ENCODE measurements at regions not wholly inside any gene's neighbourhood (a gene's known extent, or its start where the extent isn't known, plus 50 kb on each side); places are given as distances from the start of the nearest gene placed in this dataset.

DNA sequence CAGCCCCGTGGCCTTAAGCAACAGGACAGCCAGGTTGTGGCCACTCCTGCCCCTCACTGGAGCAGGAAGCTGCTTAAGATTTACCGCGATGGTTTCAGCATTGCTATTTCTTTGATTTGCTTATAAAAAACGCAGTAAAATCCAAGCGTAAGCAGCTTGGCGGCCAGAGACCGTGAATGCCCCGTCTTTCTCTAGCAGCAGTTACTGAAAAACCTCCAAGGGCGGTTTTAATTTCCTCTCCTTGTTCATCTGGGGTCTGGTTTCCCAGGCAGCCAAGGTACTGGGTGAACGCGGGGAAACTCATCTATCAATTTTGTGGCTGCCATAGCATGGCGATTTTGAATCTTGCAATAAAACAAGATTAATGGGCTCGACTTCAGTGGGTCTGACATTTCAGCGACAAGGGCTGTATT is 130.3 kb downstream of the MINAR1 start:
- CTCF ChIA-PET, result no interaction called here
- peaks cover 16% of the 10 kb centered on the region for H3K27me3 Mint-ChIP-seq
- TF ChIP-seq EZH2 (IDR thresholded peaks at IDR 0.05; ENCODE audit: borderline replicate concordance, insufficient read depth, low read depth, low read length, poor library complexity, severe bottlenecking), result no peak
- TF ChIP-seq, protein P1, sequence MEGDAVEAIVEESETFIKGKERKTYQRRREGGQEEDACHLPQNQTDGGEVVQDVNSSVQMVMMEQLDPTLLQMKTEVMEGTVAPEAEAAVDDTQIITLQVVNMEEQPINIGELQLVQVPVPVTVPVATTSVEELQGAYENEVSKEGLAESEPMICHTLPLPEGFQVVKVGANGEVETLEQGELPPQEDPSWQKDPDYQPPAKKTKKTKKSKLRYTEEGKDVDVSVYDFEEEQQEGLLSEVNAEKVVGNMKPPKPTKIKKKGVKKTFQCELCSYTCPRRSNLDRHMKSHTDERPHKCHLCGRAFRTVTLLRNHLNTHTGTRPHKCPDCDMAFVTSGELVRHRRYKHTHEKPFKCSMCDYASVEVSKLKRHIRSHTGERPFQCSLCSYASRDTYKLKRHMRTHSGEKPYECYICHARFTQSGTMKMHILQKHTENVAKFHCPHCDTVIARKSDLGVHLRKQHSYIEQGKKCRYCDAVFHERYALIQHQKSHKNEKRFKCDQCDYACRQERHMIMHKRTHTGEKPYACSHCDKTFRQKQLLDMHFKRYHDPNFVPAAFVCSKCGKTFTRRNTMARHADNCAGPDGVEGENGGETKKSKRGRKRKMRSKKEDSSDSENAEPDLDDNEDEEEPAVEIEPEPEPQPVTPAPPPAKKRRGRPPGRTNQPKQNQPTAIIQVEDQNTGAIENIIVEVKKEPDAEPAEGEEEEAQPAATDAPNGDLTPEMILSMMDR (IDR thresholded peaks at IDR 0.05), result no peak

DNA sequence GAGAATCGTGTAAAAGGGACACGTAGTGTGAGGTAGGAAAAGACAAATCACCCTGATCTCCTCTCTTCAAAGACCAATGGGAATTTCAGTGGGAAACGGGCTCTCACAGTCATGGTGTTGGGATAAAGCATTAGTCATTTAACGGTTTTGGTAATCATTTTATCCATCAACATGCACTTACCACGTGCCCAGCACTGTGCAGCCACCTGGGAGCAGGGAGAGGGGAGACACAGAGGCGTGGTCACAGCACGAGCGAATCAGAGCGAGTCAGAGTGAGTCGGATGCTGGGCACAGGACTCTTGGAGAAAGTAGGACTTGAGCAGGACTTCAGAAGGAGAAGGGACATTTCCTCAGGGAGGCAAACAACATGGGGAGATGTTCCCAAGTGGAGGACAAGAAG is 130.8 kb downstream of the MINAR1 start:
- 98% methylated on average over 5 of the region's 10 CpGs for WGBS (ENCODE audit: insufficient coverage)
- Histone ChIP-seq H4K20me1 (ENCODE audit: control insufficient read depth, insufficient read depth, low read length, poor library complexity, severe bottlenecking) (no peaks in the 10 kb centered on the region), H3K4me2 (replicated peaks; ENCODE audit: low read depth, low read length, poor library complexity, severe bottlenecking) (no peak overlapping the region), H3K79me2 (ENCODE audit: control insufficient read depth, insufficient read depth, low read length) (no peaks in the 10 kb centered on the region), H2AFZ (ENCODE audit: insufficient read depth, low read depth, low read length, poor library complexity, severe bottlenecking) (no peak overlapping the region), H3K4me1 (ENCODE audit: control insufficient read depth in 2 of 2, insufficient read depth in 2 of 2, low read length in 2 of 2) (no peaks in the 10 kb centered on the region), H3K4me3 (ENCODE audit: control extremely low read depth in 1 of 5, extremely low read depth in 1 of 5, insufficient read depth in 1 of 5, low read depth in 2 of 5, low read length in 4 of 5) (no peak overlapping the region), H3K9ac (ENCODE audit: low read length) (no peak overlapping the region), H3K9me3 (ENCODE audit: control extremely low read depth in 1 of 3, control insufficient read depth in 2 of 3, insufficient read depth in 1 of 3, low read length in 2 of 3) (peaks cover 0 to 5% (median 3%) of the 10 kb centered on the region in 3 donors), H3K27ac (ENCODE audit: low read length in 2 of 2) (no peak overlapping the region), H3K36me3 (replicated peaks in 1 of 2; ENCODE audit: control extremely low read depth in 1 of 2, control insufficient read depth in 1 of 2, extremely low read depth in 1 of 2, insufficient read depth in 2 of 2, low read length in 1 of 2) (no peaks in the 10 kb centered on the region), H3K27me3 (replicated peaks in 1 of 4; ENCODE audit: control extremely low read depth in 1 of 4, control insufficient read depth in 3 of 4, insufficient read depth in 4 of 4, low read length in 3 of 4) (no peaks in the 10 kb centered on the region)
- CTCF ChIA-PET, result interaction anchor here (1.2 kb wide), 1 partner anchor 182 kb away, joined by 4 read pairs; no protein-coding TSS in a partner anchor
- H3K4me3 Mint-ChIP-seq, result no peak overlapping the region
- H3K9me3 Mint-ChIP-seq (ENCODE audit: insufficient read depth), result peaks cover 3% of the 10 kb centered on the region
- POLR2A ChIA-PET, result no interaction called here
- H3K27ac Mint-ChIP-seq, result no peak overlapping the region
- no peak for ATAC-seq (ENCODE audit: low read depth)
- intact Hi-C loops (cut with micrococcal nuclease), result no loop called here
- peaks cover 16% of the 10 kb centered on the region for H3K27me3 Mint-ChIP-seq
- no peak for DNase-seq
- TF ChIP-seq, protein P1 (IDR thresholded peaks at IDR 0.05), result no peak
- TF ChIP-seq EZH2 (IDR thresholded peaks at IDR 0.05; ENCODE audit: borderline replicate concordance, insufficient read depth, low read depth, low read length, poor library complexity, severe bottlenecking), result no peak
- H3K4me1 Mint-ChIP-seq, result no peaks in the 10 kb centered on the region

More for the DNA sequence above, 130.3 kb downstream of the MINAR1 start:
- no peaks in the 10 kb centered on the region for H3K4me1 Mint-ChIP-seq
- Histone ChIP-seq H3K4me3 (ENCODE audit: control extremely low read depth in 1 of 5, extremely low read depth in 1 of 5, insufficient read depth in 1 of 5, low read depth in 2 of 5, low read length in 4 of 5) (no peak overlapping the region), H3K4me1 (ENCODE audit: control insufficient read depth in 2 of 2, insufficient read depth in 2 of 2, low read length in 2 of 2) (no peaks in the 10 kb centered on the region), H3K4me2 (replicated peaks; ENCODE audit: low read depth, low read length, poor library complexity, severe bottlenecking) (no peak overlapping the region), H3K27ac (ENCODE audit: low read length in 2 of 2) (no peak overlapping the region), H3K36me3 (replicated peaks in 1 of 2; ENCODE audit: control extremely low read depth in 1 of 2, control insufficient read depth in 1 of 2, extremely low read depth in 1 of 2, insufficient read depth in 2 of 2, low read length in 1 of 2) (no peaks in the 10 kb centered on the region), H2AFZ (ENCODE audit: insufficient read depth, low read depth, low read length, poor library complexity, severe bottlenecking) (no peak overlapping the region), H3K79me2 (ENCODE audit: control insufficient read depth, insufficient read depth, low read length) (no peaks in the 10 kb centered on the region), H3K27me3 (replicated peaks in 1 of 4; ENCODE audit: control extremely low read depth in 1 of 4, control insufficient read depth in 3 of 4, insufficient read depth in 4 of 4, low read length in 3 of 4) (no peaks in the 10 kb centered on the region), H4K20me1 (ENCODE audit: control insufficient read depth, insufficient read depth, low read length, poor library complexity, severe bottlenecking) (no peaks in the 10 kb centered on the region), H3K9ac (ENCODE audit: low read length) (no peak overlapping the region), H3K9me3 (ENCODE audit: control extremely low read depth in 1 of 3, control insufficient read depth in 2 of 3, insufficient read depth in 1 of 3, low read length in 2 of 3) (peaks cover 0 to 5% (median 0%) of the 10 kb centered on the region in 3 donors)
- H3K9me3 Mint-ChIP-seq (ENCODE audit: insufficient read depth), result no peaks in the 10 kb centered on the region
- no peak overlapping the region for H3K27ac Mint-ChIP-seq
- H3K4me3 Mint-ChIP-seq, result no peak overlapping the region
- intact Hi-C loops (cut with micrococcal nuclease), result no loop called here
- 79% methylated on average over 14 of the region's 14 CpGs for WGBS (ENCODE audit: insufficient coverage)
- DNase-seq, result no peak
- no peak for ATAC-seq (ENCODE audit: low read depth)
- POLR2A ChIA-PET, result no interaction called here

All from B cell (primary cell).